Hypothalamus (tissue), 51 donors: ENCODE measurements at regions not wholly inside any gene's neighbourhood (a gene's known extent, or its start where the extent isn't known, plus 50 kb on each side); places are given as distances from the start of the nearest gene placed in this dataset.

ENCODE experiments used
- DNase-seq, 51 donors: peaks; one replicate each; lab custom pipeline; 2025; lab: John Stamatoyannopoulos, UW

DNA sequence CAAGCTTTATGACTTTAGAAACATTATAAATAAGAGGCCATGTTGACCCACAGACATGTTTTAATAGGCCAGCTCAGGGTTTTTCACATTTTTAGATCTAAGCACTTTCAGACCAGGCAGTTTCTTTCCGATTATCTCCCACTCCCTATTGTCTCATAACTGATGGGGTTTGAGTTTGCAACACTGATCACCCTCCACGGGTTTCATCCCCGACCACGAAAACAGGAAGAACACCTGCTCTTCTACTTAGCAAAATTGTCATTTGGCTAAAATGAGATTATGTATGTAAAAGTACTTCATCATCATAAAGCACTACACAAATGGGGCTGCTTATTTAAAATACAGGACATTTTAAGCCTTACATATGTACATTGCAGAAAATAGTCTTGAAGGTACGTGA, 407.9 kb downstream of the HNRNPD start:
- DNase-seq: no peak

DNA sequence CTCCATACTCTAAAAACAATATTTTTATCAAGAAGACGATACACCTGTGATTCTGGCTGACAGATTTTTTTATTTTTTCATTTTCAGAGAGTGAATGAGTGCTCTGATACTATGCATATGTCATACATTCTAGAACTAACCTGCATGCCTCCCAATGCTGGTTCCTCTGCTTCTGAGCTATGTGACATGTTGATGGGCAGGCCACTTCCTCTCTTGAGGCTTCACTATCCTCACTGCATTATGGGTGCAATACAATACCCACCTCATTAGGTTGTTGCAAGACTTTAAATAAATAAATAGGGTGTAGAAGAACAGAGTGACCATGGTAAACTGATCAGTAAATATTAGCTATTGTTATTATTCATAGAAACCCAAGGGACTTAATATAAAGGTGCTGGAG, 408.3 kb downstream of the HNRNPD start:
- no peak for DNase-seq

DNA sequence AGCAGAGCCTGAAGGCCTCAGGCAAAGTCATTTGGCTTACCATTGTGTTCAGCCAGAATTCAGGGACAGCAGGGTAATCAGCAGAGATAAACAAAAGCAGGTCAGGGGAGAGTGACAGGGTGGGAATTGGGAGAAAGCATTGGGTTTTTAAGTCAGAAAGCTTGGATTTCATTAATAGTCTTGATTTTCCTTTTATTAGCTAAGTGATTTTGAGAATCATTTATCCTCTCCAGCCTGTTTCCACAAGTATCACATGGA, 410.1 kb downstream of the HNRNPD start:
- DNase-seq: no peak

DNA sequence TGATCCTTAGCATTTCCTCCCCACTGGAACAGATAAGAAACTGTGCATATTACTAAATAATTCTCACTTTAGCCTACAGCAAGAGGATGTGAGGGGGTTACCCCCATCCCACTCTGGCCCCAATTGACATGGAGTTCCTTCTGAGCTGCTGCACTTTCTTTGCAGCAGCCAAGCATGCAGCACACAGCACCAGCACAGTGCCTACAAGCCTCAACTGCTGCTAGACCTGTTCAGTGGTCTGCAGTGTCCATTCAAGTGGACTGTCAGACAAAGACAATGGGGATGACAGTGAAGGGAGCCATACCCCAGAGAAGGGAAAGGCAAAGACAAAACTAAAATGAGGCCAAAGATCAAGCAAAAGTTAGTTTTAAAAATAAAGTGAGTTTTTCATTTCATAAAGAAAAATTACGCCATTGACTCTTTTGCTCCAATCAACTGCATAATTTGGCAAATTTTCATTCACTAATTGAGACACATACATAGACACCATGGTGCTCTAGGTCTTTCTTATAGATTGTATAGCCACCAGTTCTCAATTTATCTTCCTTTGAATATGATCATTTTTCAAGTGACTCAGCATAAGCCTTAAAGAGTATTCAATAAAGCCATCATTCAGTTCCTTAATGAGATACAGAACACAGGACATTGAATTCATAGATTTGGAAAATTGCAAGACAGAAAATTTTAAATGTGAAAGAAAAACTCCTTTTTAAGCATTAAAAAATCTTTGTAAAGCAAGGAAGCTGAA, 410.6 kb downstream of the HNRNPD start:
- no peak for DNase-seq

DNA sequence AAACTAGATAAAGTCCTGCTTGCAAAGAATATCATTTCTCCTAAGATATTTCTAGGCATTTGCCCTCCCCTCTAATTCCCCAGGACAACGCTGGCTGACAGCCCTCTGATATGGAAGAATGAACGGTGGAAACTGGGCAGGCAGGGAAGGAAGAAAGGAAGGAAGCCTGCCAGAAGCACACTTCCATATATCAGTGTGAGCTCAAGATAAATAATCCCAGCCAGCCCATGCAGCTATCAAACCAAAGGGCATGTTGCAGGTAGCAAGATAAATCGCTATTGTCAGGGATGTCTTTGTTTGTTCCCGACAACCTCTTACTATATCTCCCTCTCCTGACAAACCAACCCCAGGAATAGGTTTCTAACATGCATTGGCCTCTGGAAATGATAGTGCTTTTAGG, 412.8 kb downstream of the HNRNPD start:
- DNase-seq: no peak

DNA sequence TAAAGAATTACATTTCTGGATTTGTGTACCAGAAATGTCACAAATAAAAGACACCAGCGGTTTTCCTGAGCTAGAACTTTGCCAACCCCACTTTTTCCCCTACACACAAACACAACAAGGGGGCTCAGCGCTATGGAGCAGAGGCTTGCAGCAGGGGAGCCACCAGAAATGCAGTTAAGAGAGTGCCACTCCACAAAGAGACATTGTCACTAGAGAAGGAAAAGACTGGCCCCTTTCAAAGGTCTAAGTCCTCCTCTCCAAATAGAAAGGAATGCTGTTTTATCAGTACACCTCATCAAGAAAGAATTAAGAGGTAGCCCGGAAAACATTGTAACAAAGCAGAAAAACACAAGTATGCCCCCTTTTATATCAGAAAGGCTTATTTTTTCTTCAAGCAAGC, 419.5 kb downstream of the HNRNPD start:
- no peak for DNase-seq

DNA sequence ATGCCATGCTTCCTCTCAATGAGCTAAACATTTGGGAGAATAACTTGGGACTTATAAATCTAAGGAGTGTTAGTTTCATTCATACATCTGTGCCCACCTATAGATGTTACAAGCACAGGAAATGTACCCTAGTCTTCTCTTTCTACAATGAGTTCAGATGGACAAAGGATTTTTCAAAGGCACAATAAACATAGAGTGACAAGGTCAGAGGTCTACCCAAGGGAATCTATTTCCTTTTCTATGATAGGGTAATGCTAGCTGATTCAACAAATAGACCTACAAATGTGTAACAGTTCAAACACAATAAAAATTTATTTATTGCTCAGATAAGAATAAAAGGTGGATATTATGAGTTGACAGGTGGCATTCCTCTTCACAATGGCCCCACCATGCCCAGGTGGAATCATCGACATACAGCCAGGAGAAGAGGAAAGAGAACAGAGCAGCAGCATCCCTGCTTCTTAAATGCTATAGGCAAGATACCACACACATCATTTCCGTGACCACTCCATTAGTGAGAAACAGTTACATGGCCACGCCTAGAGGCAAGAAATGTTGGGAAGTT, 421.8 kb downstream of the HNRNPD start:
- DNase-seq: no peak

DNA sequence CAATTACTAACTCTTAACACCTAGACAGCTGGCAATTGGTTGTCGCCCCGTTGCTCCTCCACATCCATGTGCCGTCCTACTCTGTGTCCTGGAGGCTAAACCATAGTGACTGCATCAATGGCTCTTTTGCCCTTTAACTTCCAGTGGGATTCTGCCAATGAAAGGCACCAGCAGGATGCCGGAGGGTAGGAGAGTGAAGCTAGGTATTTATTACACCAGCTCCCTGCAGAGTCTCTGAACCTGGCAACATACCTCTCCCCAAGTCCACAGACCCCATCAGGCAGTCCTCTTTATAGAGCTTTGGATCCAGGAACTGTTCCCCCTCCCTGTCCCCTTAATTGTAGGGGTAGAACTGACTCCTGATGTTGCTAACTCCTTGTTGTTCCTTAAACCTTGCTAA, 426.8 kb downstream of the HNRNPD start:
- no peak for DNase-seq

DNA sequence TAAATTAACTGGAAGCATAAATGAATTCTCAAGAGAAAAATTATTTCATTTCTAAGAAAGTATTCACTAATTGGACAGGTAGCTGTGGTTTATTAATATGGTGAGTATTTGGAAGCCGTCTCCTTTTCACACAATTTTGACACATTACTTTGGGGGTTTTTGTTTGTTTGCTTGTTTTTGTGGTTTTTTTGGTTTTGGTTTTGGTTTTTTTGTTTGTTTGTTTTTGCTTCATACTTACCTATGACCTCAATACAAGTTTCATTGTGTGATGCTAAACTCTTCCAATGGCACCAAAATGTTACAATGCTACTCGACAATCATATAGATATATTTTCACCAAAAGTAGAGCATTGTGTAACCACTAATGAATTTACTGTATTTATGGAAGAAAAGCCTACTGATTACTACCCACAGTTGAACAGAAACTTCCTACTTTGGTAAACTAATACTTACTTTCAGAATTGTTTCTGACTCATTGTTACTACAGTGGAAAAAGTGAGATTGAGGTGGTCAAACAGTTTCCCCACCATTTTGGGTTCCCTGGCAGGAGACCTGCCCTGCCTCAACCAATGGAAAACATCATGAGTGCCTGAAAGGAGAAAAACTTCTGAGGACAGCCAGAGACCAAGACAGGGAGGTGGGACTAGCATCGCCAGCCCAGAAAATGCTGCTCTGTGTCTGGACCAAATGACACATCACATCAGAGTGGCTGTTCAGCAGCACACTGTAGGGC, 443.1 kb downstream of the HNRNPD start:
- DNase-seq: no peak

DNA sequence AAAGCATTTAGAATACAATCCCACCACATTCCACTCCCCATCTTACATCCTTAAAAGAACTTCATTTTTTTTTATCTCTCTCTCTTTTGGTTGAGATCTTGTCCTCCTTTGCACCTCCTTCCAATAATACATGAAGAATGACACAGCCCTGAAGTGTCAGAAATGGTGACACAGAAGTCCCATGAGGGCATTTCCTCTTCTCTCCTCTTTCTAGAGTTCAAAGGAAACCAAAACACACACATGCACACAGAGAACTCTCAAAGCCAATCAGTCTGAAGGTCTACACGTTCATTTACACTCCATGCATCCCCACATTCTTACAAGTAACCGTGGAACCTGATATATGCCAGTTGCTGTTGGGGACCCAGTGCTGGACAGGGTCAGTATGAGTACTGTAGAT, 450.7 kb downstream of the HNRNPD start:
- DNase-seq: no peak

DNA sequence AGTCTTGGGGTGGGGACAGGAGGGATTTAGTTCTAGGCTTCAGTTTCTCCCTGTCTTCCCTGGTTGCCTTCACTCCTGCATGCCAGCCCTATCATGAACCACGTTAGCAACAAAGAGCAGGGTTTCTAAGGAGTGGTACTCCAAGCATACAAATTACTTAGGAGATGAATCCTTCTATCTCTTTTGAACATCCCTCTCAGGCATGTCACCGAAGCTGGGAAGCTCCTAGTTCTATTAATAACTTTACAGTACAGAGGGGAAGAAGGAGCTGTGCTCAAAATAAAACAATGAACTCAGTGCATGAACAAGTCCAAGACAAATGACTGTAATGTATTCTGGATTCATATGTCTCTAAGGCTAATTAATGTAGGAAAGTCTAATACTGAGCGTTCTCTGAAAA, 450.6 kb upstream of the RASGEF1B start:
- DNase-seq: peak in 1 of 51 donors; percentile 45

DNA sequence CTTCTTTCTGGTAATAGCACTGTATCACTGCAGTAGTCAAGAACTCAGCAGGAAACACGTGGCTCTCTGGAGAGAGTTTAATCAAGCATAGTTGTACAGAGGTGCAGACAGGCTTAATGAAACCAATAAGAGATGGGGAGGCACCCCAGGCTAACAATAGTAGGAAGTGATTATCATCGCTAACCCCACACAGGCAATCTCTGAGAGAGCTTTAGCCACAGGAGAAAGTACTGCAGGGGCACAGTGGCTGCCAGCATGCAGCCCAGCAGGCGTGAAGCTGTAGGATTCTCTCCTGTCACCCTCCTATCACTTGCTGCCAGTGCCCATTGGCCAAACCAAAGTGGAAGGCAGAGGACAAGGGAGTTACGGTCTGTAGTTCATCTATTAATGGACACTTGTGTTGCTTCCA, 450.0 kb upstream of the RASGEF1B start:
- DNase-seq: peak in 1 of 51 donors; percentile 45

DNA sequence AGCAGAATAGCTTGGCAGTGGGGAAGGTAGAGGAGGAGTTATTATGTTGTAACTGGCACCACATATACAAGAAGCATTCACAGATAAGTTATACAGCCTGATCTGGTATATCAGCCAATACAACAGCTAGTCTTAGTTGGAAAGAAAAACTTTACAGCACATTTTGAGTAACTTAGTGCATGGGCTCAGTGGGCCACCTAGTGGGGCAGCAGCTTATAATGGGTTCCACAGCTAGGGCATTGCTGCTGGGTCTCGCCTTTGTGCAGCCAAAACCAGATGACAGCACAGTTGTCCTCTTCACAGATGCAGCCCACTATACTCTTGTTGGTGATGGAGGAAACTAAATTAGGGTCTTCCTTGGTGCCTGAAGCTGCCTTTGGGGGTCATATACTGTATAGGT, 448.1 kb upstream of the RASGEF1B start:
- DNase-seq: no peak

DNA sequence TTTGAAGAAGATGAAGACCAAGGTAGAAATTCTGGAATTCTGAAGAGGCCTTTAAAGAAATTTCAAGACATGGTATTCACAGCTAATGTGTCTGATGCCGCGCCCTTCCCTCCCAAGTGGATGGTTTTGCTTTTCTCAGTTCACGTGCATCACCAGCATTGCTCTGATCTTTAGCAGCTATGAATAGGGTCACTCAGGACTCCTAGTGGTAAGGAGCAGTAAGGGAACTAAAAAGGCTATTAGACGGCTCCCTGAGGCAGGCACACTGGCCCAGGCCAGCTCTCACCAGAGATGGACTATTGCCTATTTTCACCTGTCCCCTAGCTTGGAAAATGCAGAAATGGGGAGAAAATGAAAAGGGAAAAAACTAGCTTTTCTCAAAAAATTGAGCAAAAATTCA, 447.5 kb upstream of the RASGEF1B start:
- DNase-seq: no peak

DNA sequence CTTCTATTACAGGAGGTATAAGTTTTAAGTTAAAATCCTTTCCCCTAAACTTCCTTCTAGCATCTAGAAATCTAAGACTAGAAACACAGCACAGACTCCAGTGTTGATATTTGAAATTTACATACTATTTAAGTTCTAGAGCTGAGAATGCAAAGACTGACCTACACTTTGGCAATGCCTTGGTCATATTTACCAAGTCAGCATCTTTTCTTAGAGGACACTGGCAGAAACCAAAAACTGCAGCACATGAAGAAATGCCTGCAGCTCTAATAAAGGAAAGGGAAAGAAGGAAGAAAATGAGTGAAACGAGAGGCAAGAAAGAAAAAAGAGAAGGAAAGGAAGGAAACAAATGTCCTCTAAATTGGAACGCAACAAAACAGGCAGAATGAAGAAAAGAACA, 443.7 kb upstream of the RASGEF1B start:
- DNase-seq: no peak

DNA sequence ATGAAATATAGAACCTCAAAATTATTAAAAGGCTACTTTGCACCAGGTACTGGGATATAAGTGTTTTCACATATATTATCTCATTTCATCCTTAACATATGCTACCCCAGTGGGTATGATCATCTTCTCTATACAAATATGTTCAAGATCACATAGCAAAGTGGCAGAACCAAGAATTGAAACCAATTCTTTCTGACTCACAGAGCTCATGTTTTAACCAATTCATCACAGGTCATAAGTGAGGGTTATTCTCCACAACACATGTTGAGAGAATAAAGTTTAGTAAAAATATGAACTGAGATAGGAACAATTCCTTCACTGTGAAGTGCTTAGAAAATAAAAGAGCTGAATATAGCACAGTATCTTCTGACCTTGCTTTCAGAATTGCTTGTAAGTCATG, 442.9 kb upstream of the RASGEF1B start:
- DNase-seq: no peak

DNA sequence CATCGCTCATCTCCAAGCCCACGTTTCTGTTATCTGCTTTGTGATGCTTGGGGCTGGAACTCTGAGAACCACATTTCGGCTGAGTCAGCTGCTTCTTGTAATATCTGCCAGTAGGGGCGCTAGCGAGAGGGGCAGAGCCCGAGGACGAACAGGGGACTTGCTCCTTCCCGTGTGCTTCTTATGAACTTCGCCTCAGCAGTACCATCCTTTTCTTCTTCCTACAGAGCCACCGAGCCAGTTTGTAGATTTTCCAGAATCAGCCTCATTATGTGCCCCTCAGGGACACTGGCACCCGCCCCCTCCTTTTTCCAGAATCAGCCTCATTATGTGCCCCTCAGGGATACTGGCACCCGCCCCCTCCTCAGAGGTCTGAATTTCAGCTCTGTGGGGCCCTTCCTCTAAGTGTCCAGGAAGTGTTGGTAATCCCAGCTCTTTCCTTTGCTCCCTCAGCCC, 441.7 kb upstream of the RASGEF1B start:
- peak in 9 of 51 donors; percentile 1 to 25 (median 2) for DNase-seq

DNA sequence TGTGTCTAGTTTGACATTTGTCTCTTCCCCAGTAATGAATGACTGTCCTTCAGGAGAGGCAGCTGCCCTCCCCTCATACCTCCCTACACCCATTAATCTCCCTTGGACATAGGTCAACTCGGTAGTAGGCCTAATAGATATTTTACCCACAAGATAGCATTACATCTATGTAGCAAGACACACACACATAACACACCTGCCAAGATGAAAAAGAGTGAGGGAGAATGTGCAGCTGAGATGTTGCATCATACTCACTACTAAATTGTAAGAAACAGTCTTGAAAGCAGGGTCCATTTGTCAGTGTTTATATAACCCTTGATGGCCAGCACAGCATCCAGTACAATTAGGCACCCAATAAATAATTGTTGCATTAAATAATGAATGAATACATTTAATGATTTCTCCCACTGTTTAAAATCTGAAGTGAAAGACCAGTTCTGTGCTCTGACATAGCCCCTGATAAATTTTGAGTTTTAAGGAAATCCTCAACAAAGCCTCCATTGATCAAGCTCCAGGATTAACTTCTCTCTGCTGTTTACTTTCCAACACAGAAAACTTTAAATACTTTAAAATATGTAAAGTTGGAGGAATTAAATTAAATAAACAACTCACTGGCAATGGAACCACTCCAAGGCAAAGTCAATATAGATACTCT, 440.8 kb upstream of the RASGEF1B start:
- no peak for DNase-seq

DNA sequence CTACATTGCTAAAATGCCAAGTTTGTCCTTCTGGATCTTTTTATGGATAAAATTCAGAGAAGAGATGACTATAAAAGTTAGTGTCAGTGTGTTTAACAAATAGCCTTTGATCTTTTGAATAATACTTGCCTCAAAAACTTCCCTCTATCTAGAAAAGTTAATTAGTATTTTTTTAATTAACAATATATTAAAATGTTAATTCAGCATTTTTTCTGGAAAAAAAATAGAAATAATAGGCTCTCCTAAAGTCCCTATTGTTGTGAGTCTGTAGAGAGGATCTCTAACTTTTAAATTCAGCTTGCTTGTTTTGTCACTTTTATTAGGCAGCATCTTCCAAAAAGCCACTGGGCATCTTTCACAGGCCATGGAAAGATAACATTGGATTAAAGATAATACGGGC, 435.2 kb upstream of the RASGEF1B start:
- DNase-seq: no peak

DNA sequence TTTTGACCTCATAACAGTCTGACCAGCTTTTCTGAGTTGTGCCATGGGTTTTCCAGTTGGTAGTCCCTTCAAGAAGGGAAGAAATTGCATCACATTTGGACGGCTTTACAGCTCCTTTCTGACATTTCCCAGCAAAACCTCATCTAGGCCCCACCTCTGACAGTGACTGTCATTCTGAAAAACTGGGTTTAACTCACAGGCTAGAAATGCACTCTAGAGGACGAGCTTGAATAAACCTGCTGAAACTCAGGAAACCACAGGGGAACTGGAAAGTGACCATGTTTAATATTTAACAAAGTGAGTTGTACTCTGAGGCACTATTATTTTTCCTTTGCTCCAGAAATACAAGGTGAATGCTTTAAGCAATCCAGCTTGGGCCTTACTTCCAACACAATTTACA, 434.3 kb upstream of the RASGEF1B start:
- DNase-seq: no peak

DNA sequence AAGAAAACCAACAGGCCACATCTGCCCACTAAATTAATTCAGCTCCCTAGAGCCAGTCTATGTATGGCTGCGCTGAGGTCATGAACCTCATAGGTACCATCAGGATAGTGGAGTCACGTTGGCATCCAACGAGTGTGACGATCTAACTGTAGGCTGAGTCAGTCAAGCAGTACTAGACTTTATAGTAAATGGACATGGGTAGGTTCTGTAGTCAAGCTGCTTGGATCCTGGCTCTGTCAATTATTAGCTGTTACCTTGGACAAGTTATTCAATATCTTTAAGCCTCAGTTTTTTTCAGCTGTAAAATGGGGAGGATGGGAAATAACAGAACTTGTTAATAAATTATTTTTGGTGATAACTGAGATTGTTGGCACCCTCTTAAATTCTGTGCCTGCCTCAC, 432.4 kb upstream of the RASGEF1B start:
- DNase-seq: no peak

DNA sequence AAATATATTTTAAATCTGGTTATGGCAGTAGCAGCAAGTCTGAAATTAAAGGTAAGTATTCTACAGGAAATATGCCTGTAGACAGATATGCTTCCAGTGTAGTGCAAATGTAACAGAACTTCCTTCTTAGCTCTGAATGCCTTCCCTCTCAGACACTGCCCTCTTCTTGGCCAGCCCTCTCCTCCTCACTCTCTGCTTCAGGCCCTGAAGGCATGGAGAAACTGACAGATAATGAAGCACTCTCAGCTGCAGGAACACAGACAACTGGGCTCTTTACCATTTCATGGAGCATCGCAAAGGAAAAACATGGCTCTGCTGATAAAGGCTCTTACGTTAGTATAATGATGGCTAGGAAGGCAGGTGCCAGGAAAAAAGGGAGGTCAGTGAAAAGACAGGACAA, 431.5 kb upstream of the RASGEF1B start:
- no peak for DNase-seq
